HG02870 (cell line): ENCODE measurements at regions not wholly inside any gene's neighbourhood (a gene's known extent, or its start where the extent isn't known, plus 50 kb on each side); places are given as distances from the start of the nearest gene placed in this dataset.
"Not testable (repeated sequence)": the region's sequence is repeated elsewhere in the genome, so short reads cannot be mapped to it uniquely, and the experiment has no call there.

Experiments used
- ATAC-seq: cut with Tn5 transposase; IDR thresholded peaks from one replicate; pipeline ENCODE4 v1.9.1; 2021; ENCODE audit warnings: mild to moderate bottlenecking, moderate library complexity; ENCODE audit not compliant: unreplicated experiment

DNA sequence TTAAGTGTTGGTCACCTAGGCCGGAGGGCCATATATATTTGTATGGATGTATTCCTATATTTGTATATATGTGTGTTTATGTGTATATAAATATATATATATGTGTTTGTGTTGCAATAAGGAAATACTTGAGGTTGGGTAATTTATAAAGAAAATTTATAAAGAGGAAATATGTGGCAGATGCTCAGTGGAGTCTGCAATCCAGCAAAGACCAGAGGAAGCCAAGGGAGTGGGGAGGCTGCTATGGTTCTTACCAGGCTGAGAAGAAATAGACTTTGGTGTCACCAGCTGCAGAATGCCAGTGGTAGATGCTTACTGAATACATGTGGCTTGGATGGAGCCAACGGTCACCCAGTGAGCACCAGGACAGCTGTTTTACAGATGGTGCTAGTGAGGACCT lies 97.4 kb upstream of the ELOVL5 start:
- no peak for ATAC-seq

DNA sequence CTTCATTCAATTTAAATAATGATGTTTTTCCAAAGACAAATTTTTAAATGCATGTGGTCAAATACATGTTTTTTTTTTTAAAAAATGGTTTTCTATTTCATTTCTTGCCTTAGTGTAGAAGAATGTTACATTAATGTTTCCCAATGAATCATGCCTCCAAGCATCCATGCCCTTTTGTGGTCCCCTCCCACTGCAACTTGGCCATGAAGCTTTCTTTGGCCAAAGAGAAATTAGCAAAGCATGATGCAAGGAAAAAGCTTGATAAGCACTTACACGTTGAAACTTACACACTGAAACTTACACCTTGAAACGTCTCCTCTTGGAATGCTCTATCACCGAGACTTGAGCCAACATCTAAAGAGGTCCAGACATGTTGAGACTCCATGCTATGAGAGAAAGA lies 93.0 kb upstream of the ELOVL5 start:
- no peak for ATAC-seq

DNA sequence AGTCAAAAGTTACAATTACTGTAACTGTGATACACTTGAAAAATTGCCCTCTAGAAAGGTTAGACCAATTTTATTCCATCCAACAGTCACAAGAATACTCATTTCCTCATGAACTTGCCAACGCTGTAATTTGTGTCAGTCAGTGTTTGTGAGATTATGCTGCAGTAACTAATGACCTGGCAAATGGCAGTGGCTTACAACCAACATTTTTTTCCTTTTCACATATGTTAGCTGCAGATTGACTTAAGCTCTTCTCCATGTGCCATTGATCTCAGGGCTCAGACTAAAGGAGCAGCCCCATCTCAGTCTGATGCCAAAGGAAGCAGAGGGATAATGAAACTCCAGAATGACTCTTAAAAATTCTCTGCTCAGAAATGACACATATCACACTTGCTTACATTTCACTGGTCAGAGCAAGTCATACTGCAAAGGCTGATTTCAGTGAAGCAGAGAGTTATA lies 92.3 kb upstream of the ELOVL5 start:
- ATAC-seq: peak; percentile 80

DNA sequence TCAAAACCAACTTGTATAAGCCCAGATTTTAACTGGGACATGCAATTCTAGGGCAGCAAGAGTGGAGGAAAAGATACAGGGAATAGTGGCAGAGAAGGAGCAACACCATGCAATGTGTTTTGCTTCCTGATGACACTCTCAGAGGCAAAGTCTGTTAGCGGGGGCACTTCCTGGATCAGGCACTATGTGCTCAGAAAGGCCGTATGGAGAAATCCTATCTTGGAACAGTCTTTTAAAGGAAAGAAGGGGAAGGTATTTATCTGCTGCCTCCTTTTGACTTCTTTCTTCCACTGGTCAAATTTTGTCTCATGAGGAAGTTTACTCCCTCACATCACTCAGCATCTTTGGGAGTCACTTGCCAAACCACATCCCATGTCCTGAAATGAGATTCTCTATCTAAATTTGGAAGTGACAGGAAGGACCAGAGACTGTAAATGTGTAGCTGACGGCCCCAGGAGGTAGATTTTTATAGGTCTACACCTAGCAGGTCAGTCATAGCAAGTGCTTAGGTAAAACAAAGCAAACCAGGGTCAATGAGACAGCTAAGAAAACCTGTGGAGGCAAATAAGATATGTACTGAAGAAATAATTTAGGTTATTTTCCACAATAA lies 91.7 kb upstream of the ELOVL5 start:
- no peak for ATAC-seq

DNA sequence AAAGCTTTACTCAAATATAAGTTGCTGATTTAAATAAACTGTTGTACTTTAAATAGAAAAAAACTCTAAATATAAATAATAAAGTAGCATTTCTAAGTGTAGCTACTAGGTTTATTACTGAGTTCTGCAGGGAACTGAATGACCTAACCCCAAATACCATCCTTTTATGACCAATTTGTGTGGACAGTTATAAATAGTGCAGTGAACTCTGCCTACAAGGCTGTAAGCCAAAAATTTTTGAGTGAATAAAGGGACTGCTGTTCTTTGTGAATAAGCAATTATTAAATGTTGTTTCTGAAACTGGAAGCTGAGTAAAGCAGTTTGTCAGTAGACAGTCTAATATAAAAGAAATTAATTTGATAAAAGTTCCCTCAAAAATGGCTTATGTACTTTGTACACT lies 90.8 kb upstream of the ELOVL5 start:
- no peak for ATAC-seq

DNA sequence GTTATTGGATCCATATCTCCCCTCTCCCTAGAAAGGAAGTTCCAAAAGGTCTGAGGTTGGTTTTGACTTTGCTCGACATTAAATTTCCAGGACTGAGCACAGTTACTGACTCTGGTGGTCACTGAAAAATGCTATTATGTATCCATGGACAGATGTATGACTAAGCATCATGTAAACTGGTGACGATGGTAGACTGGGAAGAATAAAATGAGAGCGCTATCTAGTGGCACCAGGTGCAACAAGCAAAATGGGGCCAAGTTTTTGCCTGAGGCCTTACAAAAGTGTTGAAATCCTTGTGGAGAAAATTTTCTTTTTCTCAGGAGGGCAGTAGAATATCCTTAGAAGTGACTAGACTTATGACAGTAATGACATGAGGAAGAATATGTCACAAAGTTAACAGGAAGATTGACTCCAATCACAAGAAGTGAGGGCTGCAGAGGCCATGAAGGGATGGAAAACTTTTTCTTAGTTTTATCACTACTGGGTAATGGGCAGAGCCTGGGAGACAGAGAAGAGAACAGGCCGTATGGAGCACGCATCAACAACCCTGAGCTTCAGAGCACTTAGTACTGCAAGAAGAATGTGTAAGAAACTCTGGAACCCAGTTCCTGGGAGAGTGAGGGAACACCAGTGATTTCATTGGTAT lies 88.9 kb upstream of the ELOVL5 start:
- peak; percentile 41 for ATAC-seq

DNA sequence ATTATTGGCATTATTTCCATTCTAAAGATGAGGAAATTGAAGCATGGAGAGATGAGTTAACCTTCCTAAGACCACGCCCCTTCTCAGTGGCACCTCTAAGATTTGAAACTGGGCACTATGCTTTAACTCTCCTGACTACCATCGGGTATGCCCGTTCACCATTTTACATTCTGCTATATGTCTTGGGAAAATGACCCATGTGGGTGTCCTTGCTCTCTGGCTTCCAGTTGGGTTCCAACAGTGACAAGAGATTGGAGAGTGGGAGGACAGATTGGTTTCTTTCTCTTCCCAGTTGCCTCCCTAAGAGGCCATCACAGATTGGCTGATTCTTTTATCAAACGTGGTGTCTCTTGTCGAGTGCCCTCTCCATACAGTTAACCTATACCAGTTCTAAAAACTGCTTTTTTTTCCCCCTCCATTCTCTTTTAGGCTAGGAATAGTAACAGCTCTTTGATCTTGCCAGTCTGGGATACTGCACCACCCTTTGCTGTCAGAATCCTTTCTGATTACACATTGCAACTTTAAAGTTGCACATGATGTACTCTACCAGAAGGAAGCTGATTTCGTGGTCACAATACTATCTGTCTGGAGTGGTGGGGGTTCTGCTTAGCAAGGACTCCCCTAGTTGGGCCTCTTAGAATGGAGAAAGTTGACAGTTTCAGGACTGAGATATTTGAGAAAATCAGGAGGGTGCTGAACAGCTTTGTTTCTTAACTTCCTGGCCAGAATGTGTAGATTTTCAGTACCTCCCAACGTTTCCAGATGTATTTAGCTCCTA lies 88.0 kb upstream of the ELOVL5 start:
- ATAC-seq: no peak

DNA sequence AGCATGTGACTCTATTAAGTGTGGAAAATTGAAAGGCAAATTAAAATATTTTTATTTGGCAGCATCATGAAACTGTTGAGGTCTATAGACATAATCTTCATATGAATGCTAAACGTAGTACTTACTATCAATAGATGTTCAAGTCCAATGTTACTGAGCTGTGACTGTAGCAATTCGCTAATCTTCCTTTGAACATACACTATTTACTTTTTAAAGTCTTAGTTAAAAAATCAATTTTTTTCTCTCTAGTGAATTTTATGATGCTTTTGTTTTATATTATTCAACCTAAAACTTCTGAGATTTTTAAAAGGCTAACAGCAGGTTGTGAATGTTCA lies 85.2 kb upstream of the ELOVL5 start:
- no peak for ATAC-seq

DNA sequence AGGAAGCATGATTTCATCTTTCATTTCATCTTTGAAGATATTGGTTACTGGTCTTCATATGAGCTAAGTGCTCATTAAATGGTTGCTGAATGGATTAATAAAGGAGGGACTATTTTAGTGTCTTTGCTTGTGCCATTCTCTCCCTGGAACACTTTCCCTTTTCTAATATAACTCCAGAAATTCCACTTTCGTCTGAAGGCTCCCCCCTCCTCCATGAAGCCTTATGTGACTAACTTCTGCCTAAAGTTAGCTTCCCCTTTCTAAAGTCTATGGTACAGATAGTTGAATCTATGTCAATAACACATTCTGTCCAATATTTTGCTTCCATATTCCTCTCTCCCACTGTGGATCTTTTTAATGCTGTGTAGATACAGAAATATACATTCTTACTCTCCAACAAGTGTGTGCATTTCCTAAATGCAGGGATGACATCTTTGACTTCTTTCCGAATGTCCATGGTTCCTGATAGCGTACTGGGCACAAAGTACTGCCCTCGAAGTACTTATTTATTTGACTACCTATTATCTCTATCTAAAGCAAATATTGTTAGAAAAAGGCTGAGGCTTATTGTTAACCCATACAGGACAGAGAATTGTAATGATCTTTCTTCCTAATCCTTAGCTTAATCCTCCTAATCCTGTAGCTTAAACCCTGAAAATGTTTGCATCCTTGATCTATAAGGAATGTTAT lies 84.7 kb upstream of the ELOVL5 start:
- no peak for ATAC-seq

DNA sequence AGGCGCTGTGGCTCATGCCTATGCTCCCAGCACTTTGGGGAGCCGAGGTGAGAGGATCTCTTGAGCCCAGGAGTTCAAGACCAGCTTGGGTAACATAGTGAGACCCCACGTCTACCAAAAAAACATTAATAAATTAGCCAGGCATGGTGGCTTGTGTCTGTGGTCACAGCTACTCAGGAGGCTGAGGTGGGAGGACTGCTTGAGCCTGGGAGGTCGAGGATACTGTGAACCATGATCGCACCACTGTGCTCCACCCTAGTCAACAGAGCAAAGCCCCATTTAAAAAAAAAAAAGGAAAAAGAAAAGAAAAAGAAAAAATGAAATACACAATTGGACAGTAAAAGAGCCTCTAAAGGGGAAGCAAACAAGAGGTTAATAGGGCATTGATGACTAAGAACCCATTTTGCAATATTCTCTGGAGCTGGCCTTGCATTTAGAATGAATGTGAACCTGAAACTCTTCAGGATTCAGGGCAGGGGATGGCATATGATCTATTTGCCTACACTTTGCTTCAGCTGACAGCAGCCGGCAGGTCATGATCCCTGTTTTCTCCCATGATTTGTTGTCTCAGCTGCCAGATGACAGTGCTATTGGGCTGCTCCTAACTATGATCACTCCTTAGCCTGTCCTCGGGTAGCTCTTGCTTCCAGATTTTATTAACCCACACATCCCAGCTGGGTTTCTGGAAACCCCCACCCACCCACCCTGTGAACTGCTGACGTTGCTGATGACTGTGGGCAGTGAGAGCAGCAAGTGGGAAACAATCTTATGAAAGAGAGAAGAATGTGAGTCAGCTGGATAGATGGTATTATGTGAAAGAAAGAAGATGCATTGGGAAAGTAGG lies 83.8 kb upstream of the ELOVL5 start:
- no peak for ATAC-seq

DNA sequence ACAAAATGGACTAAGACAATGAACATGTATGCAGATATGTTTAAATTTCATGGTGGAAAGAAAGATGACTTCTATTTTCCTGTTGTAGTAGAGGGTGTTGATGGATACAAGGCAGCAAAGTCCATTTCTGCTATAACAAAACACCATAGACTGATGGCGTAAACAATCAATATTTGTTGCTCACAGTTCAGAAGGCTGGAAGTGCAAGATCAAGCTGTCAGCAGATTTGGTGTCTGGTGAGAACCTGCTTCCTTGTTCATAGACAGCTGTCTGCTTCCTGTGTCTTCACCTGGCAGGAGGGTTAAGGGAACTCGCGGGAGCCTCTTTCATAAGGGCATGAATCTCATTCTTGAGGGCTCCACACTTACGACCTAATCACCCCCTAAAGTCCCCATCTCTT lies 83.0 kb upstream of the ELOVL5 start:
- ATAC-seq: no peak

DNA sequence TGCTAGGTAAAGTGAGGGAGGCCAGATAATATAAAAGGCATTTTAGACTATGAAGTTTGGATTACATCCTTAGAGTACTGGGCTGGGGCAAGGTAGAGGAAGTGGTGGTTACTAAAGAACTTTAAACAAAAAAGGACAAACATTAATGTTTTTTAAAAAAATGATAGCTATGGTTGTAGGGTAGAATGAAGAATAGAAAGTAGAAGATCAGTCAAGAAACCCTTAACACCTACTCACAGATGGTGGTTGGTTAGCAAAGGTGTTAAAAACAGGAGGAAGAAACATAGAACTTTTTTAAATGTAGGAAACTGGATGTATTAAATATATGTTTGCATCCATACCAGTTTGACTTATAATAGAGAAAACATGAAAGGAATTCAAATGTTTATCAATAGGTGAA lies 80.7 kb upstream of the ELOVL5 start:
- no peak for ATAC-seq

DNA sequence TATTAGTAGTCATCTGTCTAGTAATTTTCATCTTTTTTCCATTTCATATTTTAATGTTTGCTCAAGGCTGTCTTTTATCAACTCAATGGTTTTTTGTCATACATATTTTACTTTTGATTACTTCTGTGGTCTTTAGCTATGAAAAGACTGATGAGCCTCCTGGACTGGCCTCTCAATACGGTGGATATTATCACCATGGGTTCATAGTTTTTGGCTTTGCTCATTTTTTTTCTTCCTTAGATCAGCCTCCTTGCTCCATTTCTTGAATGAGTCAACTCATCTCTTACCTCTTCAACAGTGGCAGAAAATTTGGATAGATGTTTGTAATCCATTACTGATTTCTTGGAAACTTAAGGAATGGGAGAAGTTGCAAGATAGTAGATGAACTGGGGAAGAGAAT lies 80.1 kb upstream of the ELOVL5 start:
- no peak for ATAC-seq

DNA sequence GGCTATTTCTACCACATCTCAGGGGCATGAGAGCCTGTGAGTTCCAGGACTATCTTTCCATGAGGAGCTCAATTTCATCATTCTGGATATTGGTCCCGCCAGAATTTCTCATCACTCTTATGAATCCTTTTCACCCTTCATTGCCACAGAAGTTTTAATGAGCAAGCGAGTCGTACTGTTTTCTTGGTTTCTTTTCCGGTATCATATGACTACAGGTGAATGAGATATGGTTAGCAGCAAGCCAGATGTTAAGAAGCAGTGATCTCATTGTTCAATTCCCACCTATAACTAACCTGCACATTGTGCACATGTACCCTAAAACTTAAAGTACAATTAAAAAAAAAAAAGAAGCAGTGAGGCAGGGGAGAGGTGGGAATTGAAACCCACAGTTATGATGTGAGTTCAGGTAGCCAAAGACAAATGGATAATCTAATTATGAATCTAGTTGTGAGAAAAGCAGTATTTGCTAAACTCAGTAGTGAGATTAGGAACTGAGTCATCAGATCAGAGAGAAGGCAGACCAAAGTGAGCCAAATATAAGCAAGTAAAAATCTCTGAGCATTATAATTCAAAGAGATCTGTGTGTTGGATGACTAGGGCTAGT lies 78.0 kb upstream of the ELOVL5 start:
- peak; percentile 95 for ATAC-seq

DNA sequence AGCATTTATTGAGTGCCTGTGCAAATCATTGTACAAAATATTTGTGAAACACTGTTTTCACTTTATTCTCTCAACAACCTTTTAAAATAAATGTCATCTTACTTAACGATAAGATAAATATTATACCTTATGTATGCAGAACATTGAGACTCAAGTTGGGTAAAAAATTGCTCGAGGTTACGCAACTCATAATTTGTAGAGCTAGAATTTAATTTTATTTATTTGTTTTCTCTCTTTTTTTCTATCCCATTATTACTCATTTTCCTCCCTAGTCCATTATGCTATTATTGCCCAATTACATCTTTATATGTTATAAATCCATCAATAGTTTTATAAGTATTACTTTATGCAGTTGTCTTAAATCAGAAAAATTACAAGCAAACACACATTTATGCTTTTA lies 77.4 kb upstream of the ELOVL5 start:
- ATAC-seq: no peak

DNA sequence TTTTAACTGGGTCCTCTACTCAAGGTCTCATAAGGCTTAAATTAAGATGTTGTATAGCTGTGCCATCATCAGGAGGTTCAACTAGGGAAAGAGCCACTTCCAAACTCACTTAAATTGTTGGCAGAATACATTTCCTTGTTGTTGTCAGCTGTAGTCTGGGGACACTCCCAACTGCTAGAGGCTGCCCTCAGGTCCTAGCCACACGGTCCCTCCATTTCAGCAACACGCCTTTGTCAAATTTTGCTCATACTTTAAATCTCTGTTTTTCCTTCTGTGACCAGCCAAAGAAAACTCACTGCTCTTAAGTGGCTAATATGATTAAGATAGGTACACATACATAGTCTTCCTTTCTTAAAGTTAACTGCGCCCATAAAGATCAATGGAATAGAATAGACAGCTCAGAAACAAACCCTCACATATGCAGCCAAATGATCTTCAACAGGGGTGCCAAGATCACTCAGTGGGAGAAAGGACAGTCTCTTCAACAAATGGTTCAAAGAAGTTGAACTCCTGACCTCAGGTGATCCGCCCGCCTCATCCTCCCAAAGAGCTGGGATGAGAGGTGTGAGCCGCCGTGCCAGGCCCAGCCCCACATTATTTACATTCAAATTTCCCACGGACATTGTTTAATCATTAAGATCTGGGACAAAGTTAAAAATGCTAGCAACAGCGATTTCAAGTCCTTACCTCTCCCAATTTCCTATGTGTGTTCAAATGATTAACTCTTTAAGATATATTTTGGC lies 76.4 kb upstream of the ELOVL5 start:
- ATAC-seq: no peak

DNA sequence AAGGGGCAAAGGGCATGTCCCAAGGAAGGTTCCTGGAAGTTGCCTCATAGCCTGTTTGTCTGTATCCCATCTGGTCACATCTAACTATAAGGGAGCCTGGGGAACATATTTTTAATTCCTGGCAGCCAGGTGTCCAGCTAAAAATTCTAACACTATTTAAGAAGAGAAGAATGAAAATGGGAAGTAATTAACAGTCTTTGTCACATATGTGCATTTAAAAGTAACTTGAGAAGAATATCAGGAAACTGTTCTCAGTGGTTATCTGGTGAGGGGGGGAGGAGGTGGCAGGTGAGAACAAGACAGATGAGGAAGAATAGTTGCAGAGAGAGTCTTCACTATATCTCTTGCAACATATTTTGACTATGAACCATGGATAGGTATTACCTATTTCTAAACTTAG lies 75.5 kb upstream of the ELOVL5 start:
- ATAC-seq: no peak

DNA sequence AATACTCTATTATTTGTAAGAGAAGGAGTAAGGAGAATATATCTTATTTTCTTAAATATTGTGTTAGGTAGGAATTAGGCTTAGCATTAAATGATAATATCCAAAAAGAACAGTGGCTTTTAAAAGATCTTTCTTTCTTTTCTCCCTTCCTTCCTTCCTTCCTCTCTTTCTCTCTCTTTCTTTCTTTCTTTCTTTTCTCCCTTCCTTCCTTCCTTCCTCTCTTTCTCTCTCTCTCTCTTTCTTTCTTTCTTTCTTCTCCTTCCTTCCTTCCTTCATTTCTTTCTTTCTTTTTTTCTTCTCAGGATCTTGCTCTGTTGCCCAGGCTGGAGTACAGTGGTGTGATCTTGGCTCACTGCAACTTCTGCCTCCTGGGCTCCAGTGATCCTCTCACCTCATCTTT lies 74.8 kb upstream of the ELOVL5 start:
- not testable (repeated sequence) for ATAC-seq

DNA sequence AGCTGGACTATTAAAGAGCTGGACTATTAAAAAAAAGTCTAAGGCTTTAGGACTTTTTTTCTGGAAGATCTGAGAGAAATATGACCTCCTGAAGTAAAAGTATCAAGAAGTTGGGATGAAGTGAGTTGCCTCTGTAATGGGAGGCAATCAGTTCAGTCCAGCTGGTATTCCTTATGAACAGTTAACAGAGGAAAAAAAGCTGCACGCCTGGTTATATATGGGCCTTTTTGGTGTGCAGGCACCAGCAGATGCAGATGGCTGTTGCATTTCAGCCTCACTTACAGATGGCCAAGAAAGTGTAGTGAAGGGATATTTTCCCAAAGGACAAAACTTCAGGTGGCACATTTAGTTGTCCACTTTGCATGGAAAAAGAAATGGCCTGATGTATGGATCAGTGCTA lies 70.3 kb upstream of the ELOVL5 start:
- ATAC-seq: no peak

DNA sequence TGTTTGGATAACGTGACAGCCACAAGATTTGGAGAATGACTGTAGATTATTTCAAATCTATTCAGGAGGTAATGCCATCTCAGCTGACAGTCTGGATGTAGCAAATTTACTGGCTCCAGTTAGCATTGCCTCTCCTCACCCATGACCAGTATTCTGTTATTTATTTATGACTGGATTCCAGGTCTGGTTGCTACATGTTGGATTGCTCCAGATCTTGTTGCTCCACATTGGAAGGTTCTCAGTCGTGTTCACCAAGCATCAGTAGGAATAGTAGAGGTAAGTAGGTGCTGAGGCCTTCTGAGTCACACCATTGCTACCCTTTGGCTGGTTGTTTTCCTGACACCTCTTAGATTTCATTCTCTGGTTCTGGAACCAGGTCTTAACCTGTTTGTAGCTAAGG lies 69.5 kb upstream of the ELOVL5 start:
- ATAC-seq: no peak
